Heart right ventricle (tissue), 16 donors: ENCODE measurements at regions not wholly inside any gene's neighbourhood (a gene's known extent, or its start where the extent isn't known, plus 50 kb on each side); places are given as distances from the start of the nearest gene placed in this dataset.

ENCODE experiments used
- ATAC-seq, 8 donors: fragments of 200-7000 bp; cut with Tn5 transposase; one replicate each; pipeline ENCODE4 v1.9.1; 2020; ENCODE audit warnings: mild to moderate bottlenecking in 8 of 8, moderate library complexity in 8 of 8, moderate number of reproducible peaks in 1 of 8
- DNase-seq, 2 donors: peaks; one replicate each; pipeline ENCODE4 v3.0.0-alpha.2; 2020
- H3K27ac ChIP-seq, 10 donors: fragments of 200-600 bp; sonication (generic) in 2 of 10; one replicate each; pipeline versions ENCODE4 v1.5.0 to v1.8.0; 2020 to 2022; ENCODE audit warnings: mild to moderate bottlenecking in 3 of 10
- H3K27me3 ChIP-seq, 7 donors: fragments of 200-600 bp; one replicate each; pipeline ENCODE4 v1.8.0; 2021 to 2022; ENCODE audit warnings: mild to moderate bottlenecking in 2 of 7
- H3K36me3 ChIP-seq, 9 donors: fragments of 200-600 bp; sonication (generic) in 1 of 9; one replicate each; pipeline versions ENCODE4 v1.5.0 to v1.8.0; 2020 to 2022; ENCODE audit warnings: mild to moderate bottlenecking in 2 of 9
- H3K4me1 ChIP-seq, 9 donors: fragments of 200-600 bp; sonication (generic) in 1 of 9; one replicate each; pipeline versions ENCODE4 v1.5.0 to v1.8.0; 2020 to 2022; ENCODE audit warnings: mild to moderate bottlenecking in 4 of 9
- H3K4me3 ChIP-seq, 10 donors: fragments of 200-600 bp; sonication (generic) in 2 of 10; one replicate each; pipeline versions ENCODE4 v1.5.0 to v1.8.0; 2020 to 2022; ENCODE audit warnings: mild to moderate bottlenecking in 7 of 10, moderate library complexity in 2 of 10
- H3K9me3 ChIP-seq, 11 donors: fragments of 200-600 bp in 10 of 11; sonication (generic) in 2 of 11; one replicate each; pipeline versions ENCODE4 v1.5.0 to v1.8.0; 2013 to 2022; ENCODE audit warnings: mild to moderate bottlenecking in 2 of 11, control low read depth in 1 of 11, moderate library complexity in 1 of 11
- CTCF ChIP-seq, 9 donors: fragments of 200-600 bp; sonication (generic) in 2 of 9; IDR thresholded peaks; one replicate each; pipeline versions ENCODE4 v1.5.0 to v1.8.0; 2021 to 2022; ENCODE audit warnings: antibody characterized with exemption in 9 of 9, mild to moderate bottlenecking in 5 of 9, moderate library complexity in 1 of 9
- WGBS, 2 donors: extraction: QIAGEN DNeasy Blood & Tissue Kit; methylation state at CpG; one replicate each; pipeline ENCODE4 v1.1.7; 2013; ENCODE audit warnings: inconsistent platforms in 1 of 2; 5-methylcytosine and 5-hydroxymethylcytosine counted together
- intact Hi-C, 10 donors: fragments of 100-400 bp; cut with DNase I; formaldehyde crosslinking; loops; one replicate each; pipeline versions ENCODE4 v1.11.1 to v1.14.2; 2022
- donor health status: Arrhythmogenic right ventricular cardiomyopathy.
- donor health status: ischemic (EF 13 %, LVEDD 7.1; RV severe dilation, severe dysfunction).
- donor health status: healthy with polysubstance abuse.
- donor health status: DM: no; HTN: yes; CAD: no.
- donor health status: DM: no; HTN: no; CAD: no.
- donor health status: ischemic (EF 25% LVEDD 6.9; RV normal size, moderate dysfunction).
- donor health status: ischemic (EF 25% LVEDD 5.7; RV mildly dilated, moderate dysfunction).
- donor health status: healthy.
- donor health status: DM: yes; HTN: yes; CAD: no.
- donor health status: Ischemic cardiomyopathy.
- donor health status: ischemic (EF 35%, LVEDD 5.7; RV mildly dilated, moderate dysfunction).
- donor health status: nonischemic (EF 11% LVEDD 7.7; RV severe dilation, severe dysfunction).
- donor health status: DM: yes; HTN: yes; CAD: no.
- donor health status: PGD.
- donor health status: ischemic (EF 29% LVEDD 5.4; RV normal size, mild dysfunction).
- donor health status: nonischemic (EF 23%, LVEDD 6.1; RV moderate dilation, normal function).

GRCh38 chr16:76883076-76883475, 307.9 kb upstream of the MON1B start:
- ATAC-seq (no peak), DNase-seq (no peak)
- intact Hi-C loops = no loop called here
- H3K27ac ChIP-seq = no peak overlapping the region
- H3K9me3 ChIP-seq = no peaks in the 10 kb centered on the region
- WGBS, 2 donors = 65 to 70% methylated on average over 3 of the region's 3 CpGs
- no peak for TF ChIP-seq CTCF (IDR thresholded peaks at IDR 0.05)
- H3K36me3 ChIP-seq = no peaks in the 10 kb centered on the region
- H3K27me3 ChIP-seq = no peaks in the 10 kb centered on the region
- H3K4me1 ChIP-seq = no peaks in the 10 kb centered on the region
- no peak overlapping the region for H3K4me3 ChIP-seq

- H3K9me3 ChIP-seq = no peaks in the 10 kb centered on the region
- ATAC-seq (no peak), DNase-seq (no peak)
- 67 to 71% methylated on average over 5 of the region's 5 CpGs for WGBS, 2 donors
- H3K36me3 ChIP-seq = no peaks in the 10 kb centered on the region
- no peaks in the 10 kb centered on the region for H3K4me1 ChIP-seq
- H3K4me3 ChIP-seq = no peak overlapping the region
- TF ChIP-seq CTCF (IDR thresholded peaks at IDR 0.05) = no peak
- no peak overlapping the region for H3K27ac ChIP-seq
- intact Hi-C loops = no loop called here
- H3K27me3 ChIP-seq = no peaks in the 10 kb centered on the region
Observed at GRCh38 chr16:76885776-76886537, 305.0 kb upstream of the MON1B start.

GRCh38 chr16:76897816-76898215, 293.2 kb upstream of the MON1B start:
- DNase-seq = no peak
- Histone ChIP-seq H3K27ac (no peak overlapping the region), H3K9me3 (peaks cover 0 to 11% (median 0%) of the 10 kb centered on the region in 11 donors), H3K27me3 (no peaks in the 10 kb centered on the region), H3K4me3 (no peak overlapping the region), H3K4me1 (no peaks in the 10 kb centered on the region), H3K36me3 (no peaks in the 10 kb centered on the region)
- intact Hi-C loops = no loop called here
- ATAC-seq = no peak
- TF ChIP-seq CTCF (IDR thresholded peaks at IDR 0.05) = no peak
- WGBS, 2 donors = 95% methylated on average over 1 of the region's 1 CpG

GRCh38 chr16:76899767-76900166, 291.2 kb upstream of the MON1B start:
- Histone ChIP-seq H3K27ac (no peak overlapping the region), H3K9me3 (peaks cover 0 to 6% (median 0%) of the 10 kb centered on the region in 11 donors), H3K36me3 (no peaks in the 10 kb centered on the region), H3K4me1 (no peaks in the 10 kb centered on the region), H3K27me3 (no peaks in the 10 kb centered on the region), H3K4me3 (no peak overlapping the region)
- DNase-seq (no peak), ATAC-seq (no peak)
- no peak for TF ChIP-seq CTCF (IDR thresholded peaks at IDR 0.05)
- intact Hi-C loops = no loop called here
